Large intestine (tissue), 3 donors: ENCODE measurements at regions not wholly inside any gene's neighbourhood (a gene's known extent, or its start where the extent isn't known, plus 50 kb on each side); places are given as distances from the start of the nearest gene placed in this dataset.

Experiments used
- DNase-seq, 2 donors: peaks; one replicate each; pipeline versions ENCODE4 v3.0.0 to v3.0.0-alpha.2; 2013
- H3K27ac ChIP-seq: one replicate; pipeline ENCODE4 v1.5.1; 2013; ENCODE audit warnings: low read length
- H3K27me3 ChIP-seq: 2 replicates; pipeline ENCODE4 v1.6.1; 2013; ENCODE audit warnings: low read length; ENCODE audit not compliant: control insufficient read depth, insufficient read depth
- H3K36me3 ChIP-seq: 2 replicates; pipeline ENCODE4 v1.6.1; 2013; ENCODE audit warnings: low read length; ENCODE audit not compliant: control insufficient read depth, insufficient read depth
- H3K4me1 ChIP-seq: one replicate; pipeline ENCODE4 v1.6.1; 2013; ENCODE audit warnings: low read length; ENCODE audit not compliant: control insufficient read depth, insufficient read depth
- H3K4me3 ChIP-seq: one replicate; pipeline ENCODE4 v1.5.1; 2013; ENCODE audit warnings: low read length
- H3K9me3 ChIP-seq: one replicate; pipeline ENCODE4 v1.6.1; 2013; ENCODE audit warnings: mild to moderate bottlenecking, low read depth, low read length, moderate library complexity; ENCODE audit not compliant: control insufficient read depth
- WGBS: methylation state at CpG from one replicate; pipeline ENCODE4 v1.1.5; 2013; ENCODE audit warnings: low lambda C conversion rate; ENCODE audit not compliant: insufficient coverage; 5-methylcytosine and 5-hydroxymethylcytosine counted together

- H3K9me3 ChIP-seq = no peaks in the 10 kb centered on the region
- no peaks in the 10 kb centered on the region for H3K36me3 ChIP-seq
- WGBS = no CpG with 5 or more reads among the region's 2 CpGs
- no peak overlapping the region for H3K4me3 ChIP-seq
- H3K27me3 ChIP-seq = no peaks in the 10 kb centered on the region
- no peak overlapping the region for H3K27ac ChIP-seq
- peaks cover 5% of the 10 kb centered on the region for H3K4me1 ChIP-seq
- peak; percentile 4 to 52 for DNase-seq
Observed at GRCh38 chr4:111722213-111722720, 423.0 kb upstream of the FAM241A start.

- Histone ChIP-seq H3K27ac (no peak overlapping the region), H3K9me3 (no peaks in the 10 kb centered on the region), H3K4me3 (no peak overlapping the region), H3K4me1 (no peaks in the 10 kb centered on the region), H3K27me3 (no peaks in the 10 kb centered on the region), H3K36me3 (no peaks in the 10 kb centered on the region)
- no peak for DNase-seq
- no CpG with 5 or more reads among the region's 3 CpGs for WGBS
Observed at GRCh38 chr4:111736516-111736915, 408.7 kb upstream of the FAM241A start.

- Histone ChIP-seq H3K4me3 (no peak overlapping the region), H3K27me3 (no peaks in the 10 kb centered on the region), H3K27ac (no peak overlapping the region), H3K9me3 (no peaks in the 10 kb centered on the region), H3K4me1 (no peaks in the 10 kb centered on the region), H3K36me3 (no peaks in the 10 kb centered on the region)
- DNase-seq = peak; percentile 4 to 13
- WGBS = 11% methylated on average over 3 of the region's 3 CpGs
Observed at GRCh38 chr4:111744847-111745246, 400.4 kb upstream of the FAM241A start.

GRCh38 chr4:111748157-111748556 lies 397.1 kb upstream of the FAM241A start:
- H3K4me1 ChIP-seq = no peaks in the 10 kb centered on the region
- H3K9me3 ChIP-seq = no peaks in the 10 kb centered on the region
- no CpG with 5 or more reads among the region's 3 CpGs for WGBS
- H3K27ac ChIP-seq = no peak overlapping the region
- no peaks in the 10 kb centered on the region for H3K27me3 ChIP-seq
- DNase-seq = no peak
- H3K36me3 ChIP-seq = no peaks in the 10 kb centered on the region
- no peak overlapping the region for H3K4me3 ChIP-seq

GRCh38 chr4:111754003-111754402 lies 391.3 kb upstream of the FAM241A start:
- no peaks in the 10 kb centered on the region for H3K4me1 ChIP-seq
- H3K9me3 ChIP-seq = no peaks in the 10 kb centered on the region
- WGBS = no CpG with 5 or more reads among the region's 1 CpG
- no peak overlapping the region for H3K27ac ChIP-seq
- H3K36me3 ChIP-seq = no peaks in the 10 kb centered on the region
- no peak overlapping the region for H3K4me3 ChIP-seq
- DNase-seq = no peak
- no peaks in the 10 kb centered on the region for H3K27me3 ChIP-seq

GRCh38 chr4:111755571-111755970 lies 389.7 kb upstream of the FAM241A start:
- H3K4me3 ChIP-seq = no peak overlapping the region
- no peaks in the 10 kb centered on the region for H3K27me3 ChIP-seq
- H3K4me1 ChIP-seq = no peaks in the 10 kb centered on the region
- no CpG with 5 or more reads among the region's 10 CpGs for WGBS
- no peak overlapping the region for H3K27ac ChIP-seq
- no peaks in the 10 kb centered on the region for H3K36me3 ChIP-seq
- DNase-seq = no peak
- no peaks in the 10 kb centered on the region for H3K9me3 ChIP-seq

GRCh38 chr4:111761531-111761930 lies 383.7 kb upstream of the FAM241A start:
- H3K9me3 ChIP-seq = no peaks in the 10 kb centered on the region
- no peaks in the 10 kb centered on the region for H3K4me1 ChIP-seq
- H3K27ac ChIP-seq = no peak overlapping the region
- H3K36me3 ChIP-seq = no peaks in the 10 kb centered on the region
- no peak overlapping the region for H3K4me3 ChIP-seq
- H3K27me3 ChIP-seq = no peaks in the 10 kb centered on the region
- DNase-seq = no peak
- no CpG with 5 or more reads among the region's 4 CpGs for WGBS

- H3K9me3 ChIP-seq = no peaks in the 10 kb centered on the region
- no peaks in the 10 kb centered on the region for H3K4me1 ChIP-seq
- H3K27me3 ChIP-seq = no peaks in the 10 kb centered on the region
- H3K36me3 ChIP-seq = no peaks in the 10 kb centered on the region
- no peak overlapping the region for H3K27ac ChIP-seq
- DNase-seq = no peak
- WGBS = no CpG with 5 or more reads among the region's 8 CpGs
- H3K4me3 ChIP-seq = no peak overlapping the region
Observed at GRCh38 chr4:111770514-111770913, 374.7 kb upstream of the FAM241A start.

GRCh38 chr4:111773858-111774257 lies 371.4 kb upstream of the FAM241A start:
- no peak overlapping the region for H3K27ac ChIP-seq
- DNase-seq = peak in 1 of 2 donors; percentile 46
- no CpG with 5 or more reads among the region's 3 CpGs for WGBS
- no peaks in the 10 kb centered on the region for H3K9me3 ChIP-seq
- H3K4me1 ChIP-seq = no peaks in the 10 kb centered on the region
- no peaks in the 10 kb centered on the region for H3K36me3 ChIP-seq
- no peaks in the 10 kb centered on the region for H3K27me3 ChIP-seq
- no peak overlapping the region for H3K4me3 ChIP-seq

GRCh38 chr4:111775556-111776297 lies 369.5 kb upstream of the FAM241A start:
- no CpG with 5 or more reads among the region's 4 CpGs for WGBS
- no peak for DNase-seq

GRCh38 chr4:111776561-111776960 lies 368.7 kb upstream of the FAM241A start:
- no peak overlapping the region for H3K4me3 ChIP-seq
- no peaks in the 10 kb centered on the region for H3K36me3 ChIP-seq
- H3K27ac ChIP-seq = no peak overlapping the region
- 100% methylated on average over 1 of the region's 1 CpG for WGBS
- no peaks in the 10 kb centered on the region for H3K4me1 ChIP-seq
- no peaks in the 10 kb centered on the region for H3K27me3 ChIP-seq
- H3K9me3 ChIP-seq = no peaks in the 10 kb centered on the region
- DNase-seq = no peak

More at GRCh38 chr4:111775556-111776297, 369.5 kb upstream of the FAM241A start:
- Histone ChIP-seq H3K4me3 (no peak overlapping the region), H3K27ac (no peak overlapping the region), H3K27me3 (no peaks in the 10 kb centered on the region), H3K36me3 (no peaks in the 10 kb centered on the region), H3K9me3 (no peaks in the 10 kb centered on the region), H3K4me1 (no peaks in the 10 kb centered on the region)
